ENCODE measurements at regions not wholly inside any gene's neighbourhood (a gene's known extent, or its start where the extent isn't known, plus 50 kb on each side); places are given as distances from the start of the nearest gene placed in this dataset.

- DNase-seq (ENCODE audit: low read depth in 2 of 2): no peak
Measured at GRCh38 chr13:83601539-83601938, 280.7 kb downstream of the SLITRK1 start.

- DNase-seq (ENCODE audit: low read depth in 2 of 2): no peak
Measured at GRCh38 chr13:83592095-83592494, 290.2 kb downstream of the SLITRK1 start.

GRCh38 chr13:83589814-83590213, 292.5 kb downstream of the SLITRK1 start:
- DNase-seq (ENCODE audit: low read depth in 2 of 2): no peak

- no peak for DNase-seq (ENCODE audit: low read depth in 2 of 2)
Measured at GRCh38 chr13:83577183-83577582, 305.1 kb downstream of the SLITRK1 start.

- DNase-seq (ENCODE audit: low read depth in 2 of 2): no peak
Measured at GRCh38 chr13:83568019-83568418, 314.3 kb downstream of the SLITRK1 start.

GRCh38 chr13:83563499-83563898, 318.8 kb downstream of the SLITRK1 start:
- no peak for DNase-seq (ENCODE audit: low read depth in 2 of 2)

GRCh38 chr13:83557845-83558244, 324.4 kb downstream of the SLITRK1 start:
- no peak for DNase-seq (ENCODE audit: low read depth in 2 of 2)

GRCh38 chr13:83549671-83550070, 332.6 kb downstream of the SLITRK1 start:
- DNase-seq (ENCODE audit: low read depth in 2 of 2): no peak

GRCh38 chr13:83547043-83547442, 335.2 kb downstream of the SLITRK1 start:
- no peak for DNase-seq (ENCODE audit: low read depth in 2 of 2)

- DNase-seq (ENCODE audit: low read depth in 2 of 2): no peak
Measured at GRCh38 chr13:83546476-83546875, 335.8 kb downstream of the SLITRK1 start.

GRCh38 chr13:83538636-83539035, 343.6 kb downstream of the SLITRK1 start:
- DNase-seq (ENCODE audit: low read depth in 2 of 2): no peak

GRCh38 chr13:83536941-83537340, 345.3 kb downstream of the SLITRK1 start:
- no peak for DNase-seq (ENCODE audit: low read depth in 2 of 2)

GRCh38 chr13:83536153-83536552, 346.1 kb downstream of the SLITRK1 start:
- no peak for DNase-seq (ENCODE audit: low read depth in 2 of 2)

- no peak for DNase-seq (ENCODE audit: low read depth in 2 of 2)
Measured at GRCh38 chr13:83532809-83533208, 349.5 kb downstream of the SLITRK1 start.

- DNase-seq (ENCODE audit: low read depth in 2 of 2): no peak
Measured at GRCh38 chr13:83531022-83531421, 351.3 kb downstream of the SLITRK1 start.

GRCh38 chr13:83516781-83517180, 365.5 kb downstream of the SLITRK1 start:
- no peak for DNase-seq (ENCODE audit: low read depth in 2 of 2)

GRCh38 chr13:83515268-83516015, 366.8 kb downstream of the SLITRK1 start:
- no peak for DNase-seq (ENCODE audit: low read depth in 2 of 2)

- DNase-seq (ENCODE audit: low read depth in 2 of 2): no peak
Measured at GRCh38 chr13:83508771-83509301, 373.4 kb downstream of the SLITRK1 start.

GRCh38 chr13:83503424-83503823, 378.9 kb downstream of the SLITRK1 start:
- DNase-seq (ENCODE audit: low read depth in 2 of 2): no peak

- no peak for DNase-seq (ENCODE audit: low read depth in 2 of 2)
Measured at GRCh38 chr13:83499286-83499685, 383.0 kb downstream of the SLITRK1 start.

GRCh38 chr13:83498481-83499190, 383.6 kb downstream of the SLITRK1 start:
- no peak for DNase-seq (ENCODE audit: low read depth in 2 of 2)

GRCh38 chr13:83498045-83498444, 384.2 kb downstream of the SLITRK1 start:
- no peak for DNase-seq (ENCODE audit: low read depth in 2 of 2)

- no peak for DNase-seq (ENCODE audit: low read depth in 2 of 2)
Measured at GRCh38 chr13:83496501-83496900, 385.8 kb downstream of the SLITRK1 start.
